ENCODE measurements at regions not wholly inside any gene's neighbourhood (a gene's known extent, or its start where the extent isn't known, plus 50 kb on each side); places are given as distances from the start of the nearest gene placed in this dataset.

- no peak for TF ChIP-seq CTCF (IDR thresholded peaks at IDR 0.05; ENCODE audit: low read length)
- no peak for TF ChIP-seq EZH2 (IDR thresholded peaks at IDR 0.05; ENCODE audit: borderline replicate concordance, low read length)
These were observed 57.7 kb upstream of the RNU6ATAC start for GRCh38 chr9:134222018-134222573.
